ENCODE measurements at regions not wholly inside any gene's neighbourhood (a gene's known extent, or its start where the extent isn't known, plus 50 kb on each side); places are given as distances from the start of the nearest gene placed in this dataset.
"Not testable (repeated sequence)": the region's sequence is repeated elsewhere in the genome, so short reads cannot be mapped to it uniquely, and the experiment has no call there.

GRCh38 chr3:26193558-26193957 is 403.7 kb downstream of the OXSM start:
- no peak for DNase-seq

GRCh38 chr3:26196781-26197180 is 406.9 kb downstream of the OXSM start:
- no peak for DNase-seq

GRCh38 chr3:26198609-26199008 is 408.7 kb downstream of the OXSM start:
- no peak for DNase-seq

- DNase-seq: no peak
Measured at GRCh38 chr3:26202169-26202568, 412.3 kb downstream of the OXSM start.

- no peak for DNase-seq
Measured at GRCh38 chr3:26205475-26205874, 415.6 kb downstream of the OXSM start.

GRCh38 chr3:26208201-26208600 is 414.4 kb upstream of the LRRC3B start:
- no peak for DNase-seq

- no peak for DNase-seq
Measured at GRCh38 chr3:26229801-26230200, 392.8 kb upstream of the LRRC3B start.

GRCh38 chr3:26233374-26233773 is 389.2 kb upstream of the LRRC3B start:
- no peak for DNase-seq

GRCh38 chr3:26236531-26236930 is 386.0 kb upstream of the LRRC3B start:
- no peak for DNase-seq

- DNase-seq: no peak
Measured at GRCh38 chr3:26237036-26237682, 385.4 kb upstream of the LRRC3B start.

- not testable (repeated sequence) for DNase-seq
Measured at GRCh38 chr3:26244586-26244985, 378.0 kb upstream of the LRRC3B start.

- DNase-seq: no peak
Measured at GRCh38 chr3:26245236-26245635, 377.3 kb upstream of the LRRC3B start.

GRCh38 chr3:26246901-26247300 is 375.7 kb upstream of the LRRC3B start:
- DNase-seq: no peak

GRCh38 chr3:26247712-26248111 is 374.9 kb upstream of the LRRC3B start:
- no peak for DNase-seq

GRCh38 chr3:26252001-26252400 is 370.6 kb upstream of the LRRC3B start:
- DNase-seq: no peak

- no peak for DNase-seq
Measured at GRCh38 chr3:26256224-26256623, 366.3 kb upstream of the LRRC3B start.

- no peak for DNase-seq
Measured at GRCh38 chr3:26259176-26259575, 363.4 kb upstream of the LRRC3B start.

GRCh38 chr3:26260139-26260538 is 362.4 kb upstream of the LRRC3B start:
- no peak for DNase-seq

- no peak for DNase-seq
Measured at GRCh38 chr3:26264708-26265107, 357.9 kb upstream of the LRRC3B start.

GRCh38 chr3:26271848-26272247 is 350.7 kb upstream of the LRRC3B start:
- DNase-seq: no peak

GRCh38 chr3:26273196-26273595 is 349.4 kb upstream of the LRRC3B start:
- no peak for DNase-seq

GRCh38 chr3:26279091-26279490 is 343.5 kb upstream of the LRRC3B start:
- no peak for DNase-seq

- no peak for DNase-seq
Measured at GRCh38 chr3:26280517-26280916, 342.1 kb upstream of the LRRC3B start.

- no peak for DNase-seq
Measured at GRCh38 chr3:26281284-26281985, 341.1 kb upstream of the LRRC3B start.

- not testable (repeated sequence) for DNase-seq
Measured at GRCh38 chr3:26284503-26284902, 338.1 kb upstream of the LRRC3B start.
